Activated B cell treated with CpG ODN at 0.5 μM for 24 hours (primary cell): ENCODE measurements at regions not wholly inside any gene's neighbourhood (a gene's known extent, or its start where the extent isn't known, plus 50 kb on each side); places are given as distances from the start of the nearest gene placed in this dataset.

ENCODE experiments used
- ATAC-seq: fragments of 200-7000 bp; cut with Tn5 transposase; one replicate; pipeline ENCODE4 v1.10.0; 2021; ENCODE audit warnings: low read depth, mild to moderate bottlenecking, moderate library complexity
- CTCF ChIA-PET: fragments of 350-600 bp; sonication (Branson Sonifier 250); formaldehyde crosslinking; loops from one replicate; lab custom pipeline; 2021; ENCODE audit warnings: antibody characterized with exemption; lab: Charles Lee
- POLR2A ChIA-PET: fragments of 350-600 bp; sonication (Branson Sonifier 250); formaldehyde crosslinking; loops from one replicate; lab custom pipeline; 2021; ENCODE audit warnings: antibody characterized with exemption; lab: Charles Lee
- DNase-seq: peaks from one replicate; pipeline ENCODE4 v3.0.0; 2022
- H3K27ac Mint-ChIP-seq: one replicate; pipeline ENCODE4 v1.8.0; 2020; ENCODE audit warnings: mixed read lengths
- H3K27me3 Mint-ChIP-seq: one replicate; pipeline ENCODE4 v1.8.0; 2021; ENCODE audit warnings: mixed read lengths
- H3K36me3 Mint-ChIP-seq: one replicate; pipeline ENCODE4 v1.8.0; 2021; ENCODE audit warnings: low read depth, mixed read lengths
- H3K4me1 Mint-ChIP-seq: one replicate; pipeline ENCODE4 v1.8.0; 2021; ENCODE audit warnings: mixed read lengths
- H3K4me3 Mint-ChIP-seq: one replicate; pipeline ENCODE4 v1.8.0; 2020; ENCODE audit warnings: mild to moderate bottlenecking, mixed read lengths
- H3K9me3 Mint-ChIP-seq: one replicate; pipeline ENCODE4 v1.8.0; 2020; ENCODE audit warnings: mixed read lengths
- intact Hi-C: fragments of 100-400 bp; cut with micrococcal nuclease; formaldehyde crosslinking; loops from one replicate; pipeline ENCODE4 v1.15.1; 2024
- TF ChIP-seq, protein P1 (sequence below): fragments of 200-600 bp; IDR thresholded peaks from one replicate; pipeline ENCODE4 v1.8.0; 2022; ENCODE audit warnings: antibody characterized with exemption, mild to moderate bottlenecking

DNA sequence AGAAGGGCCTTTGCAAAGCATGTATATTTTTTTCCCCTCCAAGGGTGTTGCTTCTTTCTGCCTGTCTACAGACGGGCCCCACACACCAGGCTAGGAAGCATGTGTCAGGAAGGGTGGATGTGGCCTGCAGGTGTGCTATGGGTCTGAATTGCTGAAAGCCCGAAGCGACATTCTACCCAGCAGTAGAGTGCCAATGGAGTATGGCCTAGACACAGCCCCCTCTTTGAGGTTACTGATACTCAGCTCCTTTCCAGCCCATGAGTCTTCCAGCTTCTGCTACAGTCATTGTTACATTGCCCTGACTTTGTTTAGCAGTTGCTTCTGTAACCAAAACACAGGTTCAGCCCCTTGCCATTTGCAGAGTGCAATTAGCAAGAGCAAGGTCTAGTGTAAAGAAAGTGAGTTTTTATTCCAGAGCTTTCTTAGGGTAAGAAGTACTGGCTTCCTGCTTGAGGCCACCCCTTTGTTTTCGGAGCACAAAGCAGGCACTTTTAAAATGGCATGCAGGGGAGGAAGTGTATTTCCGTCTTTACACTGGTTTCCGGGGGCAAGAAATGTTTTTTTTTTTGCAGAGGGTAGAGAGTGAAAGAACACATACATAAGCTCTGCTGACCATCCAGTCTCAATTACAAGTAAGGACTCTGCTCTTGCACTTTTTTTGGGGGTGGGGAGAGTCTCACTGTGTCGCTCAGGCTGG is 428.0 kb upstream of the AMELY start:
- CTCF ChIA-PET: no interaction called here
- H3K4me3 Mint-ChIP-seq: no peak overlapping the region
- intact Hi-C loops: loop anchor here (5.0 to 10.0 kb wide), 2 partner anchors 377 to 1565 kb away; no protein-coding TSS in a partner anchor
- TF ChIP-seq, protein P1, sequence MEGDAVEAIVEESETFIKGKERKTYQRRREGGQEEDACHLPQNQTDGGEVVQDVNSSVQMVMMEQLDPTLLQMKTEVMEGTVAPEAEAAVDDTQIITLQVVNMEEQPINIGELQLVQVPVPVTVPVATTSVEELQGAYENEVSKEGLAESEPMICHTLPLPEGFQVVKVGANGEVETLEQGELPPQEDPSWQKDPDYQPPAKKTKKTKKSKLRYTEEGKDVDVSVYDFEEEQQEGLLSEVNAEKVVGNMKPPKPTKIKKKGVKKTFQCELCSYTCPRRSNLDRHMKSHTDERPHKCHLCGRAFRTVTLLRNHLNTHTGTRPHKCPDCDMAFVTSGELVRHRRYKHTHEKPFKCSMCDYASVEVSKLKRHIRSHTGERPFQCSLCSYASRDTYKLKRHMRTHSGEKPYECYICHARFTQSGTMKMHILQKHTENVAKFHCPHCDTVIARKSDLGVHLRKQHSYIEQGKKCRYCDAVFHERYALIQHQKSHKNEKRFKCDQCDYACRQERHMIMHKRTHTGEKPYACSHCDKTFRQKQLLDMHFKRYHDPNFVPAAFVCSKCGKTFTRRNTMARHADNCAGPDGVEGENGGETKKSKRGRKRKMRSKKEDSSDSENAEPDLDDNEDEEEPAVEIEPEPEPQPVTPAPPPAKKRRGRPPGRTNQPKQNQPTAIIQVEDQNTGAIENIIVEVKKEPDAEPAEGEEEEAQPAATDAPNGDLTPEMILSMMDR: no peak
- peaks cover 33% of the 10 kb centered on the region for H3K36me3 Mint-ChIP-seq
- no peaks in the 10 kb centered on the region for H3K9me3 Mint-ChIP-seq
- DNase-seq (no peak), ATAC-seq (peak; percentile 42)
- POLR2A ChIA-PET: no interaction called here
- peaks cover 17% of the 10 kb centered on the region for H3K4me1 Mint-ChIP-seq
- H3K27ac Mint-ChIP-seq: peak overlapping the region; percentile 78
- H3K27me3 Mint-ChIP-seq: no peaks in the 10 kb centered on the region

DNA sequence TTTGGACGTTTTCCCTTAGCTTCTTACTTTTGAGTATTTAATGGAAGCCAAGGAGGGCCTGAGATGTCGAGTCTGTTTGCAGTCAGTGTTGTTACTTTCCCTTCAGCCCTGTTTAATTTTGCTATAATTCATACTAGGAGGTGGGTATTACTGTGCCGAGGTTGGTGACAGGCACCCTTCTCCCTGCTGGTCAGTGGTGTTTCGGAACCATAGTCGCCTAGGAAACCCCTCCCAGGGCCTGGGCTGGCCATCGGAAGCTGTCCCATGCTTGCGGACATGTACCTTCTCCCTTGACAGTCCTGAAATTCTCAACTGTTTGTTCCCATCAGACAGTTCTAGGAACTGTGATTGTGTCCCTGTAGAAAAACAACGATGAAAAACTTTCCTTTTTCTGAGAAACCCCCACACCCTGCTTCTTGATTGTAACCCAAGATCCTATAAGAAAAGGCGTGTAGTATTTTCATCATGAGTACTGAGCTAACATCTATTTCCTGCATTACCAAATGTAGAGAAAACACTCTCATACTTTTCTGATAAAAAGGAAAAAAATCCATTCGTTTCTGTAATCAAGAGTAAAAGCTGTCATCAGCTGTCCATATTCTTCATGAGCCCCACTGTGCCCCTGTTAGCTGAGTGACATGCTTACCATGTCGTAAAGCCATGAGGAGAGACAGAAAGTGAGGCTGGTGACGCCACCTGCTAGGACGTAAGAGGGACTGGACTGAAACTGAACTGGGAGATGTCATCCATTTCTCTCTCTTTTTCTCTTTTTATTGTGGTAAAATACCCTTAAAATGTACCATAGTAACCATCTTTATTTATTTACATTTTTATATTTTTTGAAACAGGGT is 424.7 kb upstream of the AMELY start:
- ATAC-seq: no peak
- DNase-seq: no peak
- Mint-ChIP-seq H3K4me1 (peaks cover 17% of the 10 kb centered on the region), H3K36me3 (peaks cover 37% of the 10 kb centered on the region), H3K4me3 (no peak overlapping the region), H3K27ac (no peak overlapping the region), H3K9me3 (no peaks in the 10 kb centered on the region), H3K27me3 (no peaks in the 10 kb centered on the region)
- POLR2A ChIA-PET: no interaction called here
- intact Hi-C loops: no loop called here
- CTCF ChIA-PET: no interaction called here
- TF ChIP-seq, protein P1: no peak

DNA sequence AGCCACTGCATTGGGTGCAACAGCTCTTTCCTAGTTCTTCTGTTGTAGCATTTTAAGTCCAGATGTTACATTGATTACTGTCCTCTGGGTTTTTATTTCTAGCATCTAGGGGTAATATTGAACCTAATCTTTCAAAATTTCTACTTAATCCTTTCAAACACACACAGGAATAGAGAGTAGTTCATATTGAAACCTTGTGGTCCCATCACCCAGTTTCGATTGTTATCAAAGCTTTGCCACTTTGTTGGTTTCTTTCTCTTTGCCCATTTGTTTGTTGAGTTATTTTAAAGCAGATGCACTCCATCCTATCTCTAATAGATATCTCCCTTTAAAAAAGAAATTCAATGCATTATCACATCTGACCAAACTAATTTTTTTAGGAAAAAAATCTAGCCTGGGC is 422.9 kb upstream of the AMELY start:
- CTCF ChIA-PET: no interaction called here
- no peak for DNase-seq
- no peak overlapping the region for H3K4me3 Mint-ChIP-seq
- no peak for ATAC-seq
- peaks cover 13% of the 10 kb centered on the region for H3K4me1 Mint-ChIP-seq
- H3K27me3 Mint-ChIP-seq: no peaks in the 10 kb centered on the region
- H3K36me3 Mint-ChIP-seq: peaks cover 46% of the 10 kb centered on the region
- POLR2A ChIA-PET: no interaction called here
- no peak overlapping the region for H3K27ac Mint-ChIP-seq
- intact Hi-C loops: no loop called here
- TF ChIP-seq, protein P1: no peak
- no peaks in the 10 kb centered on the region for H3K9me3 Mint-ChIP-seq

DNA sequence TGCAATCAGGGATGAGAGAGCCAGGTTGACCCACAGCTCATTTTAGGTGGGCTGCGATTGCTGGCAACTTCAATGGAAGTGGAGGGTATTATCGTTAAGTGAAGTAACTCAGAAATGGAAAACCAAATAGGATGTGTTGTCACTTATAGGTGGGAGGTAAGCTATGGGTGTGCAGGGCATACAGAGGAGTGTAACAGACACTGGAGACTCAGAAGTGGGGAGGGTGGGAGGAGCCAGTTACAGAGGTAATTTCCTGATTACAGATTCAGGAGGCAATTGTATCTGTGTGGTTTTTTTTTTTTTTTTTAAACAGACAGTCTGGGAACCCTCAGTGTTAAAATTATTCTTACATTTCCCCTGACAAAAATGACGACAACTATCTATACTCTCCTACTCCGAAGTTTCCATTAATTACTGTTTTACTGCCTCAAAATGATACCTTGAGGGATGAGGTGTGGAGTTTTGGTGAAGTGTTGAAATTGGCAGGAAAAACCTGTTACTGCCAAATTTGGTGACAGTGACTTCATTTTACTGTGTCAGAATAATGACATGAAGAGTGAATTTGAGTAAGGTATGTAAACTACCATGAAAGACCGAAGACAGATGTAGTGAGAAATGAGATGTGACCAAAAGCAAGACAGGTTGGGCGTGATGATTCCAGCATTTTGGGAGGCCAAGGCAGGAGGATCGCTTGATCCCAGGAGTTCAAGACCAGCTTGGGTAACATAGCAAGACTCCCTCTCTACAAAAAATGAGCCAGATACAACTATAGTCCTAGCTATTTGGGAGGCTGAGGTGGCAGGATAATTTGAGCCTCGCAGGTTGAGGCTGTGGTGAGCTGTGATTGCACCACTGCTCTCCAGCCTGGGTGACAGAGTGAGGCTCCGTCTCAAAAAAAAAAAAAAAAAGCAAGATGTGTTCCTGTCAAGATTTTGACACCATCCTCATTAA is 415.0 kb upstream of the AMELY start:
- CTCF ChIA-PET: no interaction called here
- Mint-ChIP-seq H3K4me3 (no peak overlapping the region), H3K27ac (no peak overlapping the region), H3K27me3 (no peaks in the 10 kb centered on the region), H3K4me1 (peaks cover 13% of the 10 kb centered on the region), H3K36me3 (peaks cover 48% of the 10 kb centered on the region), H3K9me3 (no peaks in the 10 kb centered on the region)
- TF ChIP-seq, protein P1: no peak
- no peak for DNase-seq
- POLR2A ChIA-PET: interaction anchor here (0.7 kb wide), 1 partner anchor 61 kb away, joined by 4 read pairs; no protein-coding TSS in a partner anchor
- intact Hi-C loops: loop anchor here (2.0 kb wide), 1 partner anchor 54 kb away; no protein-coding TSS in a partner anchor
- no peak for ATAC-seq
